H9 (cell line): ENCODE measurements at regions not wholly inside any gene's neighbourhood (a gene's known extent, or its start where the extent isn't known, plus 50 kb on each side); places are given as distances from the start of the nearest gene placed in this dataset.

Source experiments
- DNase-seq: peaks from one replicate; pipeline ENCODE4 v3.0.0-alpha.2; 2017
- H2AFZ ChIP-seq: one replicate; pipeline ENCODE4 v1.6.1; 2013; ENCODE audit warnings: mild to moderate bottlenecking, low read length, control low read depth, moderate library complexity
- H2AK5ac ChIP-seq: 2 replicates; pipeline ENCODE4 v1.6.1; 2013; ENCODE audit warnings: low read length, control low read depth, mixed read lengths; ENCODE audit not compliant: insufficient read length
- H2BK120ac ChIP-seq: one replicate; pipeline ENCODE4 v1.6.1; 2013; ENCODE audit warnings: low read depth, mild to moderate bottlenecking, low read length, control low read depth, inconsistent platforms; ENCODE audit not compliant: poor library complexity, severe bottlenecking
- H2BK12ac ChIP-seq: 2 replicates; pipeline ENCODE4 v1.6.1; 2013; ENCODE audit warnings: low read length, control low read depth, mixed read lengths, low read depth; ENCODE audit not compliant: insufficient read length
- H2BK15ac ChIP-seq: 2 replicates; pipeline ENCODE4 v1.6.1; 2013; ENCODE audit warnings: low read depth, low read length, control low read depth
- H2BK20ac ChIP-seq: one replicate; pipeline ENCODE4 v1.6.1; 2013; ENCODE audit warnings: low read depth, mild to moderate bottlenecking, low read length, control low read depth, inconsistent platforms; ENCODE audit not compliant: poor library complexity, severe bottlenecking
- H2BK5ac ChIP-seq: 2 replicates; pipeline ENCODE4 v1.6.1; 2013; ENCODE audit warnings: low read length, control low read depth, mixed read lengths; ENCODE audit not compliant: insufficient read length
- H3K14ac ChIP-seq: 2 replicates; pipeline ENCODE4 v1.6.1; 2013; ENCODE audit warnings: low read length, control low read depth; ENCODE audit not compliant: insufficient read depth
- H3K18ac ChIP-seq: 2 replicates; pipeline ENCODE4 v1.6.1; 2013; ENCODE audit warnings: low read depth, mild to moderate bottlenecking, mixed read lengths, low read length, control low read depth; ENCODE audit not compliant: insufficient read length
- H3K23ac ChIP-seq: 2 replicates; pipeline ENCODE4 v1.6.1; 2013; ENCODE audit warnings: low read length, control low read depth, mixed read lengths, low read depth; ENCODE audit not compliant: insufficient read length
- H3K23me2 ChIP-seq: 2 replicates; pipeline ENCODE4 v1.6.1; 2013; ENCODE audit warnings: low read depth, mild to moderate bottlenecking, mixed read lengths, low read length, control low read depth; ENCODE audit not compliant: insufficient read length, poor library complexity, severe bottlenecking
- H3K27ac ChIP-seq: 2 replicates; pipeline ENCODE4 v1.5.1; 2013; ENCODE audit warnings: low read length, control low read depth, mixed read lengths, low read depth; ENCODE audit not compliant: insufficient read length
- H3K27me3 ChIP-seq: 2 replicates; pipeline ENCODE4 v1.6.1; 2013; ENCODE audit warnings: low read length, control low read depth, inconsistent platforms; ENCODE audit not compliant: insufficient read depth
- H3K4ac ChIP-seq: 2 replicates; pipeline ENCODE4 v1.6.1; 2013; ENCODE audit warnings: low read depth, mild to moderate bottlenecking, control low read depth, inconsistent platforms, low read length, moderate library complexity
- H3K4me1 ChIP-seq: 2 replicates; pipeline ENCODE4 v1.6.1; 2013; ENCODE audit warnings: low read length, control low read depth, inconsistent platforms; ENCODE audit not compliant: insufficient read depth
- H3K4me2 ChIP-seq: 2 replicates; pipeline ENCODE4 v1.6.1; 2013; ENCODE audit warnings: low read length, control low read depth, mixed read lengths; ENCODE audit not compliant: insufficient read length, insufficient read depth
- H3K56ac ChIP-seq: 2 replicates; pipeline ENCODE4 v1.6.1; 2013; ENCODE audit warnings: low read depth, mild to moderate bottlenecking, mixed read lengths, low read length, control low read depth; ENCODE audit not compliant: insufficient read length
- H3K79me1 ChIP-seq: 2 replicates; pipeline ENCODE4 v1.6.1; 2013; ENCODE audit warnings: low read depth, mild to moderate bottlenecking, moderate library complexity, low read length, control low read depth, inconsistent platforms; ENCODE audit not compliant: insufficient read depth, poor library complexity, severe bottlenecking
- H3K79me2 ChIP-seq: 2 replicates; pipeline ENCODE4 v1.6.1; 2013; ENCODE audit warnings: low read length, control low read depth, inconsistent platforms; ENCODE audit not compliant: insufficient read depth
- H3K9ac ChIP-seq: 2 replicates; pipeline ENCODE4 v1.6.1; 2013; ENCODE audit warnings: low read length, control low read depth, mixed read lengths; ENCODE audit not compliant: insufficient read length; ENCODE audit errors: extremely low read depth
- H3K9me3 ChIP-seq: one replicate; pipeline ENCODE4 v1.6.1; 2013; ENCODE audit warnings: low read depth, low read length, inconsistent platforms; ENCODE audit not compliant: control insufficient read depth
- H3T11ph ChIP-seq: one replicate; pipeline ENCODE4 v1.6.1; 2013; ENCODE audit warnings: mild to moderate bottlenecking, low read length, control low read depth, inconsistent platforms
- H4K20me1 ChIP-seq: one replicate; pipeline ENCODE4 v1.6.1; 2013; ENCODE audit not compliant: control insufficient read depth, insufficient read length, insufficient read depth
- H4K5ac ChIP-seq: 2 replicates; pipeline ENCODE4 v1.6.1; 2013; ENCODE audit warnings: low read depth, mild to moderate bottlenecking, mixed read lengths, low read length, control low read depth; ENCODE audit not compliant: insufficient read length
- H4K8ac ChIP-seq: replicated peaks from 2 replicates; pipeline ENCODE4 v1.6.1; 2013; ENCODE audit warnings: low read length, control low read depth, mixed read lengths, low read depth; ENCODE audit not compliant: insufficient read length
- H4K91ac ChIP-seq: 2 replicates; pipeline ENCODE4 v1.6.1; 2013; ENCODE audit warnings: low read depth, mild to moderate bottlenecking, moderate library complexity, mixed read lengths, low read length, control low read depth; ENCODE audit not compliant: insufficient read length
- H3K27ac Mint-ChIP-seq, 3 experiments: 2 replicates in 2 of 3; 3 replicates in 1 of 3; pipeline ENCODE4 v1.8.0; 2020 to 2021; ENCODE audit warnings: mixed read lengths in 3 of 3, mild to moderate bottlenecking in 1 of 3, moderate library complexity in 1 of 3
- H3K27me3 Mint-ChIP-seq: 2 replicates; pipeline ENCODE4 v1.8.0; 2021; ENCODE audit warnings: low read depth, mild to moderate bottlenecking, moderate library complexity, mixed read lengths
- H3K36me3 Mint-ChIP-seq, 3 experiments: 2 replicates in 2 of 3; 3 replicates in 1 of 3; pipeline ENCODE4 v1.8.0; 2020 to 2021; ENCODE audit warnings: low read depth in 3 of 3, mixed read lengths in 3 of 3; ENCODE audit not compliant: insufficient read depth in 1 of 3
- H3K4me1 Mint-ChIP-seq, 2 experiments: 2 replicates each; pipeline ENCODE4 v1.8.0; 2020; ENCODE audit warnings: mixed read lengths in 2 of 2
- H3K4me3 Mint-ChIP-seq, 2 experiments: 2 replicates in 1 of 2; 3 replicates in 1 of 2; pipeline ENCODE4 v1.8.0; 2020 to 2021; ENCODE audit warnings: mild to moderate bottlenecking in 2 of 2, mixed read lengths in 2 of 2, moderate library complexity in 1 of 2
- H3K9me3 Mint-ChIP-seq, 2 experiments: 2 replicates in 1 of 2; 3 replicates in 1 of 2; pipeline ENCODE4 v1.8.0; 2020; ENCODE audit warnings: mild to moderate bottlenecking in 2 of 2, mixed read lengths in 2 of 2, moderate library complexity in 1 of 2
- WGBS: extraction: QIAGEN DNeasy Blood & Tissue Kit; methylation state at CpG from one replicate; pipeline ENCODE4 v1.1.7; 2013; ENCODE audit warnings: missing lambda C conversion rate, low lambda C conversion rate, mixed read lengths; ENCODE audit not compliant: insufficient read length; ENCODE audit errors: extremely low coverage; 5-methylcytosine and 5-hydroxymethylcytosine counted together
- TF ChIP-seq, protein P1 (sequence below): fragments of 200-600 bp; sonication (generic); conservative IDR thresholded peaks from 3 replicates; pipeline ENCODE4 v1.8.0; 2021; ENCODE audit warnings: antibody characterized with exemption, mild to moderate bottlenecking

GRCh38 chr6:141095308-141095707 lies 1037.4 kb upstream of the GJE1 start:
- Mint-ChIP-seq H3K27ac (no peak overlapping the region), H3K36me3 (peaks cover 4 to 9% (median 4%) of the 10 kb centered on the region in 3 experiments; a peak in 4 of 7 replicates), H3K4me3 (no peak overlapping the region), H3K27me3 (no peaks in the 10 kb centered on the region), H3K9me3 (peaks cover 6 to 16% of the 10 kb centered on the region in 2 experiments; a peak in 3 of 5 replicates), H3K4me1 (peaks cover 0 to 2% of the 10 kb centered on the region in 2 experiments; a peak in 1 of 4 replicates)
- H3K79me2 ChIP-seq, result no peaks in the 10 kb centered on the region
- H2BK5ac ChIP-seq, result no peak overlapping the region
- no peak overlapping the region for H4K8ac ChIP-seq
- TF ChIP-seq, protein P1, sequence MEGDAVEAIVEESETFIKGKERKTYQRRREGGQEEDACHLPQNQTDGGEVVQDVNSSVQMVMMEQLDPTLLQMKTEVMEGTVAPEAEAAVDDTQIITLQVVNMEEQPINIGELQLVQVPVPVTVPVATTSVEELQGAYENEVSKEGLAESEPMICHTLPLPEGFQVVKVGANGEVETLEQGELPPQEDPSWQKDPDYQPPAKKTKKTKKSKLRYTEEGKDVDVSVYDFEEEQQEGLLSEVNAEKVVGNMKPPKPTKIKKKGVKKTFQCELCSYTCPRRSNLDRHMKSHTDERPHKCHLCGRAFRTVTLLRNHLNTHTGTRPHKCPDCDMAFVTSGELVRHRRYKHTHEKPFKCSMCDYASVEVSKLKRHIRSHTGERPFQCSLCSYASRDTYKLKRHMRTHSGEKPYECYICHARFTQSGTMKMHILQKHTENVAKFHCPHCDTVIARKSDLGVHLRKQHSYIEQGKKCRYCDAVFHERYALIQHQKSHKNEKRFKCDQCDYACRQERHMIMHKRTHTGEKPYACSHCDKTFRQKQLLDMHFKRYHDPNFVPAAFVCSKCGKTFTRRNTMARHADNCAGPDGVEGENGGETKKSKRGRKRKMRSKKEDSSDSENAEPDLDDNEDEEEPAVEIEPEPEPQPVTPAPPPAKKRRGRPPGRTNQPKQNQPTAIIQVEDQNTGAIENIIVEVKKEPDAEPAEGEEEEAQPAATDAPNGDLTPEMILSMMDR, result no peak
- H4K20me1 ChIP-seq, result no peaks in the 10 kb centered on the region
- no peak overlapping the region for H2BK12ac ChIP-seq
- H4K5ac ChIP-seq, result no peak overlapping the region
- H2AFZ ChIP-seq, result no peak overlapping the region
- no peak overlapping the region for H3K14ac ChIP-seq
- no CpG with 5 or more reads among the region's 1 CpG for WGBS
- DNase-seq, result no peak
- H3K4me1 ChIP-seq, result no peaks in the 10 kb centered on the region
- H2AK5ac ChIP-seq, result no peak overlapping the region
- H3K4me2 ChIP-seq, result no peak overlapping the region
- H3K56ac ChIP-seq, result no peak overlapping the region
- no peak overlapping the region for H3K9ac ChIP-seq
- H3K4ac ChIP-seq, result no peak overlapping the region
- H3K27me3 ChIP-seq, result no peaks in the 10 kb centered on the region
- H3K18ac ChIP-seq, result no peak overlapping the region
- no peak overlapping the region for H3T11ph ChIP-seq
- no peak overlapping the region for H3K23ac ChIP-seq
- H2BK120ac ChIP-seq, result no peak overlapping the region
- no peak overlapping the region for H2BK20ac ChIP-seq
- H3K9me3 ChIP-seq, result no peaks in the 10 kb centered on the region
- H3K27ac ChIP-seq, result no peak overlapping the region
- H3K79me1 ChIP-seq, result no peaks in the 10 kb centered on the region
- no peaks in the 10 kb centered on the region for H3K23me2 ChIP-seq
- H4K91ac ChIP-seq, result no peak overlapping the region
- no peak overlapping the region for H2BK15ac ChIP-seq
